OCI-LY3 (cell line): ENCODE measurements at regions not wholly inside any gene's neighbourhood (a gene's known extent, or its start where the extent isn't known, plus 50 kb on each side); places are given as distances from the start of the nearest gene placed in this dataset.

ENCODE experiments used
- CTCF ChIP-seq: fragments of 200-600, 300-600 bp; sonication (generic); IDR thresholded peaks from 2 replicates; pipeline ENCODE4 v1.5.1; 2014; ENCODE audit warnings: antibody characterized with exemption, low read length, low read depth
- EZH2phosphoT487 ChIP-seq: fragments of 200-600 bp; shearing (Covaris generic); IDR thresholded peaks from 2 replicates; pipeline ENCODE4 v1.6.1; 2018; ENCODE audit warnings: antibody characterized with exemption, mixed run types, low read depth

GRCh38 chr1:208935517-208936187 is 647.9 kb upstream of the CAMK1G start:
- TF ChIP-seq CTCF, result no peak
- TF ChIP-seq EZH2phosphoT487, result no peak
